OCI-LY7 (cell line): ENCODE measurements at regions not wholly inside any gene's neighbourhood (a gene's known extent, or its start where the extent isn't known, plus 50 kb on each side); places are given as distances from the start of the nearest gene placed in this dataset.

Experiments used
- BruUV-seq: library from RNA; stranded (reverse); fragments of 400-500 nt; replicated peaks from 2 replicates; lab custom pipeline; 2021; lab: Mats Ljungman, UMichigan
- CTCF ChIA-PET: fragments of 300-600 bp; sonication (Branson Sonifier 250); formaldehyde crosslinking; loops from one replicate; lab custom pipeline; 2022; ENCODE audit warnings: antibody characterized with exemption; ENCODE audit not compliant: unreplicated experiment; lab: Charles Lee
- POLR2A ChIA-PET: fragments of 300-600 bp; sonication (Branson Sonifier 250); formaldehyde crosslinking; loops from one replicate; lab custom pipeline; 2022; ENCODE audit warnings: antibody characterized with exemption; lab: Charles Lee
- DNase-seq: peaks from one replicate; pipeline ENCODE4 v3.0.0-alpha.2; 2015; ENCODE audit warnings: low spot score
- H2AFZ ChIP-seq: fragments of 200-600 bp; sonication (generic), shearing (Covaris generic); 2 replicates; pipeline ENCODE4 v1.6.1; 2014; ENCODE audit warnings: mild to moderate bottlenecking, antibody characterized with exemption, low read length, moderate library complexity
- H3K27ac ChIP-seq: fragments of 200-600 bp; sonication (generic); 2 replicates; pipeline ENCODE4 v1.5.1; 2014; ENCODE audit warnings: mixed run types, low read depth, mild to moderate bottlenecking, moderate library complexity, low read length, inconsistent platforms; ENCODE audit not compliant: poor library complexity, severe bottlenecking
- H3K36me3 ChIP-seq: fragments of 200-600 bp; sonication (generic); 2 replicates; pipeline ENCODE4 v1.6.1; 2014; ENCODE audit warnings: mild to moderate bottlenecking, antibody characterized with exemption, low read length, moderate library complexity, mixed read lengths; ENCODE audit not compliant: insufficient read depth
- H3K4me1 ChIP-seq: fragments of 200-600 bp; sonication (generic); 2 replicates; pipeline ENCODE4 v1.5.1; 2014; ENCODE audit warnings: mild to moderate bottlenecking, low read length; ENCODE audit not compliant: insufficient read depth, poor library complexity, severe bottlenecking
- H3K4me2 ChIP-seq: fragments of 200-600 bp; sonication (generic); 2 replicates; pipeline ENCODE4 v1.6.1; 2014; ENCODE audit warnings: mild to moderate bottlenecking, low read length
- H3K4me3 ChIP-seq: fragments of 200-600 bp; sonication (generic); 2 replicates; pipeline ENCODE4 v1.5.1; 2014; ENCODE audit warnings: mild to moderate bottlenecking, low read depth, low read length; ENCODE audit not compliant: poor library complexity, severe bottlenecking
- H3K79me2 ChIP-seq: fragments of 200-600 bp; sonication (generic); 2 replicates; pipeline ENCODE4 v1.6.1; 2016; ENCODE audit warnings: low read depth, mild to moderate bottlenecking, low read length, moderate library complexity, mixed read lengths; ENCODE audit not compliant: insufficient read depth
- H3K9me2 ChIP-seq: fragments of 200-600 bp; sonication (generic); 2 replicates; pipeline ENCODE4 v1.6.1; 2016; ENCODE audit warnings: mild to moderate bottlenecking, low read length, mixed read lengths; ENCODE audit not compliant: insufficient read depth
- H3K9me3 ChIP-seq: fragments of 200-600 bp; sonication (generic); 2 replicates; pipeline ENCODE4 v1.6.1; 2014; ENCODE audit warnings: mild to moderate bottlenecking, mixed run types, low read length, mixed read lengths
- H4K20me1 ChIP-seq: fragments of 200-600 bp; sonication (generic); 2 replicates; pipeline ENCODE4 v1.6.1; 2014; ENCODE audit warnings: mild to moderate bottlenecking, antibody characterized with exemption, low read length, moderate library complexity, mixed read lengths; ENCODE audit not compliant: insufficient read depth
- CTCF ChIP-seq: fragments of 200-600 bp; sonication (generic); conservative IDR thresholded peaks from 2 replicates; pipeline ENCODE4 v1.5.1; 2014; ENCODE audit warnings: mild to moderate bottlenecking, antibody characterized with exemption, low read length, moderate library complexity, mixed read lengths
- EZH2phosphoT487 ChIP-seq: fragments of 200-600 bp; sonication (generic); IDR thresholded peaks from 2 replicates; pipeline ENCODE4 v1.6.1; 2018; ENCODE audit warnings: low read depth, borderline replicate concordance, mild to moderate bottlenecking, mixed run types, antibody characterized with exemption, low read length, moderate library complexity, mixed read lengths
- intact Hi-C: fragments of 100-400 bp; cut with micrococcal nuclease; formaldehyde crosslinking; loops from one replicate; pipeline ENCODE4 v1.10.0; 2022; ENCODE audit not compliant: unreplicated experiment

- H3K9me2 ChIP-seq = no peaks in the 10 kb centered on the region
- no peaks in the 10 kb centered on the region for H4K20me1 ChIP-seq
- no peaks in the 10 kb centered on the region for H3K79me2 ChIP-seq
- BruUV-seq = no TSS peak
- no peaks in the 10 kb centered on the region for H3K9me3 ChIP-seq
- H3K4me2 ChIP-seq = no peak overlapping the region
- intact Hi-C loops = no loop called here
- no peaks in the 10 kb centered on the region for H3K36me3 ChIP-seq
- no peak overlapping the region for H3K27ac ChIP-seq
- no peaks in the 10 kb centered on the region for H3K4me1 ChIP-seq
- POLR2A ChIA-PET = no interaction called here
- no peak overlapping the region for H3K4me3 ChIP-seq
- H2AFZ ChIP-seq = no peak overlapping the region
- no peak for DNase-seq
- CTCF ChIA-PET = no interaction called here
- TF ChIP-seq EZH2phosphoT487 (no peak), CTCF (no peak)
Measured at GRCh38 chr6:118761645-118762044, 110.3 kb upstream of the CEP85L start.

GRCh38 chr6:118758946-118759345 lies 107.6 kb upstream of the CEP85L start:
- no peak for TF ChIP-seq EZH2phosphoT487
- TF ChIP-seq CTCF = no peak
- no peak overlapping the region for H3K4me3 ChIP-seq
- BruUV-seq = no TSS peak
- no peaks in the 10 kb centered on the region for H3K9me3 ChIP-seq
- ChIA-PET CTCF (no interaction called here), POLR2A (interaction anchor here (1.5 kb wide), 1 partner anchor 9 kb away, joined by 4 read pairs; no protein-coding TSS in a partner anchor)
- H3K36me3 ChIP-seq = no peaks in the 10 kb centered on the region
- no peaks in the 10 kb centered on the region for H3K79me2 ChIP-seq
- no peak overlapping the region for H3K4me2 ChIP-seq
- H2AFZ ChIP-seq = no peak overlapping the region
- no peaks in the 10 kb centered on the region for H3K9me2 ChIP-seq
- no peaks in the 10 kb centered on the region for H4K20me1 ChIP-seq
- intact Hi-C loops = no loop called here
- no peak overlapping the region for H3K27ac ChIP-seq
- H3K4me1 ChIP-seq = no peaks in the 10 kb centered on the region
- no peak for DNase-seq

GRCh38 chr6:118755941-118756646 lies 104.7 kb upstream of the CEP85L start:
- Histone ChIP-seq H3K4me1 (no peaks in the 10 kb centered on the region), H3K36me3 (no peaks in the 10 kb centered on the region), H3K9me2 (no peaks in the 10 kb centered on the region), H3K4me2 (no peak overlapping the region), H4K20me1 (no peaks in the 10 kb centered on the region), H3K79me2 (no peaks in the 10 kb centered on the region), H2AFZ (no peak overlapping the region), H3K27ac (no peak overlapping the region), H3K4me3 (no peak overlapping the region), H3K9me3 (no peaks in the 10 kb centered on the region)
- no peak for DNase-seq
- CTCF ChIA-PET = no interaction called here
- TF ChIP-seq CTCF (no peak), EZH2phosphoT487 (no peak)
- no TSS peak for BruUV-seq
- POLR2A ChIA-PET = no interaction called here
- intact Hi-C loops = no loop called here
